ENCODE measurements at regions not wholly inside any gene's neighbourhood (a gene's known extent, or its start where the extent isn't known, plus 50 kb on each side); places are given as distances from the start of the nearest gene placed in this dataset.

DNA sequence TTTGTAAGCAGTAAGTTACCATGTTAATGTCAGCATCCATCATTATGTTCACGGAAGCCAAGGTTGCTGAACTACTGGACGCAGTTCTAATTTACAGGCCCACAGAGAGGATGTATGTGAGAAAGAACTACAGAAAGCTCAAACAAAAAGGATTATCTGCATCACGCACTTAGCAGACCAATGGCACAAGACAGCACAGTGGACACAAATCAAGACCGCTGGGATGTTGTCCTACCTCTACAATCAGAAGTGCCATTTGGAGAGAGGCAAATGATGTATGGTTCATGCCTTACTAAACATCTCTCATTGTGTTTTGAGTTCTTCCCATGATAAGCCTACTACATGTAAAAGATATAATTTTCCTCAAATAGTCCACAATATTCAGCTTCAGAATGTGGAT, 330.7 kb upstream of the CHAC2 start:
- TF ChIP-seq EP300 (IDR thresholded peaks at IDR 0.05): no peak
- no peak for TF ChIP-seq POLR2AphosphoS5 (IDR thresholded peaks at IDR 0.05)
- TF ChIP-seq CTCF (IDR thresholded peaks at IDR 0.05): no peak
- no peak for TF ChIP-seq POLR2A (IDR thresholded peaks at IDR 0.05)
- DNase-seq (no peak), ATAC-seq (ENCODE audit: low FRiP score in 2 of 2) (no peak)
- 93 to 96% methylated on average over 4 of the region's 4 CpGs for WGBS, 2 donors
- Histone ChIP-seq H3K27ac (no peak overlapping the region), H3K9me3 (no peaks in the 10 kb centered on the region), H3K36me3 (no peaks in the 10 kb centered on the region), H3K4me3 (no peak overlapping the region), H3K27me3 (no peaks in the 10 kb centered on the region), H3K4me1 (no peaks in the 10 kb centered on the region)

- no peaks in the 10 kb centered on the region for H3K9me3 ChIP-seq
- no peaks in the 10 kb centered on the region for H3K36me3 ChIP-seq
- H3K27ac ChIP-seq: no peak overlapping the region
- no peaks in the 10 kb centered on the region for H3K4me1 ChIP-seq
- H3K27me3 ChIP-seq: no peaks in the 10 kb centered on the region
- ATAC-seq (ENCODE audit: low FRiP score in 2 of 2): no peak
- DNase-seq: no peak
- TF ChIP-seq CTCF (IDR thresholded peaks at IDR 0.05) (no peak), EP300 (IDR thresholded peaks at IDR 0.05) (no peak), POLR2A (IDR thresholded peaks at IDR 0.05) (no peak), POLR2AphosphoS5 (IDR thresholded peaks at IDR 0.05) (no peak)
- no peak overlapping the region for H3K4me3 ChIP-seq
- WGBS, 2 donors: 77 to 88% methylated on average over 2 of the region's 2 CpGs
Measured at GRCh38 chr2:53435610-53436009, 332.0 kb upstream of the CHAC2 start.

GRCh38 chr2:53434466-53434865, 333.1 kb upstream of the CHAC2 start:
- DNase-seq (no peak), ATAC-seq (ENCODE audit: low FRiP score in 2 of 2) (no peak)
- Histone ChIP-seq H3K9me3 (no peaks in the 10 kb centered on the region), H3K27me3 (no peaks in the 10 kb centered on the region), H3K4me3 (no peak overlapping the region), H3K36me3 (no peaks in the 10 kb centered on the region), H3K4me1 (no peaks in the 10 kb centered on the region), H3K27ac (no peak overlapping the region)
- TF ChIP-seq EP300 (IDR thresholded peaks at IDR 0.05): no peak
- no peak for TF ChIP-seq POLR2AphosphoS5 (IDR thresholded peaks at IDR 0.05)
- no peak for TF ChIP-seq CTCF (IDR thresholded peaks at IDR 0.05)
- no peak for TF ChIP-seq POLR2A (IDR thresholded peaks at IDR 0.05)
- WGBS, 2 donors: 71 to 86% methylated on average over 1 of the region's 1 CpG

DNA sequence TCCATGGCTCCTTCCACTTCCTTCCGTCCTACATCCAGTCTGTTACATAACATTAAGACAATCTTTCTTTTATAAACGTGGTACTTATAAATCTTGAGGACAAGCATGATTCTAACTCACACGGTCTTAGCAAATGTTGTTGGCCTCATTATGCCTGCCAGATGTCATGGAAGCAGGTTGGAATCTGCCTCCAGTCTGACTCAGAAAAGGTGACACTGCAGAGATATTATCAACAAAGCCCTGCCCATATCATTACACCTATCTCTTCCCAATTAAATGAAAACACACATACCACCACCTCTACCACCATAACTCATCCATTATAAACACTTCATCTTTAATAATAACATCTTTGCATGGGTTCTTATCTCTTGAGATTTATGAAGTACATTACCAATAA, 334.7 kb upstream of the CHAC2 start:
- no peak for TF ChIP-seq POLR2AphosphoS5 (IDR thresholded peaks at IDR 0.05)
- TF ChIP-seq POLR2A (IDR thresholded peaks at IDR 0.05): no peak
- no peak for TF ChIP-seq EP300 (IDR thresholded peaks at IDR 0.05)
- TF ChIP-seq CTCF (IDR thresholded peaks at IDR 0.05): no peak
- H3K9me3 ChIP-seq: no peaks in the 10 kb centered on the region
- ATAC-seq (ENCODE audit: low FRiP score in 2 of 2): no peak
- no peak for DNase-seq
- WGBS, 2 donors: 69 to 76% methylated on average over 3 of the region's 3 CpGs
- no peaks in the 10 kb centered on the region for H3K27me3 ChIP-seq
- H3K36me3 ChIP-seq: no peaks in the 10 kb centered on the region
- H3K4me3 ChIP-seq: no peak overlapping the region
- no peak overlapping the region for H3K27ac ChIP-seq
- H3K4me1 ChIP-seq: no peaks in the 10 kb centered on the region

GRCh38 chr2:53429901-53430300, 337.7 kb upstream of the CHAC2 start:
- Histone ChIP-seq H3K27me3 (no peaks in the 10 kb centered on the region), H3K4me3 (no peak overlapping the region), H3K36me3 (no peaks in the 10 kb centered on the region), H3K4me1 (no peaks in the 10 kb centered on the region), H3K27ac (no peak overlapping the region), H3K9me3 (no peaks in the 10 kb centered on the region)
- ATAC-seq (ENCODE audit: low FRiP score in 2 of 2) (no peak), DNase-seq (no peak)
- 68 to 84% methylated on average over 2 of the region's 2 CpGs for WGBS, 2 donors
- no peak for TF ChIP-seq POLR2AphosphoS5 (IDR thresholded peaks at IDR 0.05)
- TF ChIP-seq CTCF (IDR thresholded peaks at IDR 0.05): no peak
- TF ChIP-seq EP300 (IDR thresholded peaks at IDR 0.05): no peak
- TF ChIP-seq POLR2A (IDR thresholded peaks at IDR 0.05): no peak
